NCI-H345 (cell line): ENCODE measurements at regions not wholly inside any gene's neighbourhood (a gene's known extent, or its start where the extent isn't known, plus 50 kb on each side); places are given as distances from the start of the nearest gene placed in this dataset.
A peak's percentile ranks its signal among the peaks of the same experiment; 100 is the strongest.

Source experiments
- DNase-seq: peaks from one replicate; lab custom pipeline; 2025; lab: John Stamatoyannopoulos, UW

DNA sequence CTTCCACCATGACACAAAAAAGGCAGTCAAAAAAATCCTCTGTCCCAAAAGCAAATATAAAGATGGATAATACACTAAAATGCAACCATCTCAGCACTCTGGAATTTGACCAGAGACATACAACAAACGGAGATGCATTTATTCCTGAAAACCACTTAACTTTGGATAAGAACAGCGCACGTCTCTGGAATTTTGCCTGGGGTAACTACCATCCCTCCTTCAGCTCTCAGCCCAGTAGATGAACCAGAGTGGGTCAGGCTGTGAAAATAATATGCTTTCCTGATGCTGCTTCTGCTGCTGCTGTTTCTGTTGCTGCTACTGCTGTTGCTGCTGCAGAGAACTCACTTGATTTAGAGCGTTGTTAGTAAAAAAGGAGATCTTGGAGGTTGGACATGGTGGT, 133.8 kb upstream of the ACVR2A start:
- DNase-seq, result no peak

DNA sequence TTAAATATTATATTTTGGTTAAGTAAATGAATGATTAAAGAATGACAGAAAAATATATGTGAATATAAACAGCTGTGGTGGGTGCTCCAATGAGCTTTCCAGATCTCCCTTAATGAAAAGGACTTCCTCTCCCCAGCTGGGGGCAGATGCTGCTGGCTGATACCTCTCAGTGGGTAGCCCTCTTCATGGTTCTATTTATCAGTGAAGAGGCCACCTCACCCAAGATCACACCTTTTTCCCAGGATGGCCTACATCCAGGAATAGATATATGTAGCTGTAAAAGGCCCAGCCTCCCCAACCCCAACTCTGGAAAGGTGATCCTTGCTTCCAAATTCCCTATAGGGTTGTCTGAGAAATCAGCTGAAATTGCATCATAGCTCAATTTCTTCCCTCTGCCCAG, 135.2 kb upstream of the ACVR2A start:
- DNase-seq, result peak; percentile 69

GRCh38 chr2:147703171-147703570, 141.7 kb upstream of the ACVR2A start:
- DNase-seq, result no peak

DNA sequence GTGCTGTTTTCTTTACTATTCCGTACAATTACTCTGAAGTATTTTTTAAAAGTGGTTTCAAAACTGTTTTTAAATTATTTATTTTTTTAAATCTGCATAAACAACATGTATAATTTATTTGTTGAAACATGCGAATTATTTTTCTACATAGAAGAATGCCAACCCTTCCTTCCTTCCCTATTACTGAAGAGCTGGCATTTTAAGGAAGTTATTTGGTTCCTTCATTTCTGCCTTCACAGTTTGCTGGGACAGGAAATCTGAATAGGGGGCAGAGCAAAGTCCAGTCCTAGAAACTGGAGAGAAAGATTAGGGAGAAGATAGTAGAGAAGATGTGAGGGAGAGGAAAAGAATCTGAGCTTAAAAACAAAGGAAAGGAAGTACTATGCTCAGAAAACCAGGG, 146.7 kb upstream of the ACVR2A start:
- DNase-seq, result no peak

- no peak for DNase-seq
Observed at GRCh38 chr2:147696426-147696825, 148.4 kb upstream of the ACVR2A start.

DNA sequence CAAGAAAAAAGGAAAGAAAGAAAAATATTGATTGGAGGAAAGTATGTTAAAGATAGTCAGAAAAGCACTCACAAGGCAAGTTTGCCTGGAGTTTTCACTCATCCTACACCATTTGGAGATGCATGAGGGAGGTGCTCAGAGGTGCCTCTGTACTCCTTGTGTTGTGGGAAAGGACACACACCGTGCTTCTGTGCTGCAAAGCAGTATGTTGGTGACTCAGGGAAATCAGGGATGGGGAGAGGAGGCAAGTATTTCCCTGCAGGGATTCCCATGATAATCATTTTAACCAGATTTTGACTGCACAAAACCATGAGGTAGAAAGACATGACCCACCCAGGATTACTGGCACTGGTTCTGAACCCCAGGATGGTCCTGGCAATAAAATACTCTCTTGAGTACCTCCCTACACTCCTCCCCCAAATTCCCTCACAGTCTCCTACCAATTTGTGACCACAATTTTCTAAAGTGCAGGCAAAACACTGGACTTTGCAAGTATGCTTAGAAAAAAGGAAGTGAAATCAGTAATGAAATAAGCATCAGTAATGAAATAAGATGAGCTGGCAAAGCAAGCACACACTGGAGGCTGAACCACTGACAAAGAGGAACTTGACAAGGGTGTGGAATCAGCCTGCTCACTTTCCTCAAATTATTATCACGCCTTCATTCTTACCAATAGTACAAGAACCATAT, 155.5 kb upstream of the ACVR2A start:
- DNase-seq, result no peak

GRCh38 chr2:147688242-147688641, 156.6 kb upstream of the ACVR2A start:
- DNase-seq, result no peak

DNA sequence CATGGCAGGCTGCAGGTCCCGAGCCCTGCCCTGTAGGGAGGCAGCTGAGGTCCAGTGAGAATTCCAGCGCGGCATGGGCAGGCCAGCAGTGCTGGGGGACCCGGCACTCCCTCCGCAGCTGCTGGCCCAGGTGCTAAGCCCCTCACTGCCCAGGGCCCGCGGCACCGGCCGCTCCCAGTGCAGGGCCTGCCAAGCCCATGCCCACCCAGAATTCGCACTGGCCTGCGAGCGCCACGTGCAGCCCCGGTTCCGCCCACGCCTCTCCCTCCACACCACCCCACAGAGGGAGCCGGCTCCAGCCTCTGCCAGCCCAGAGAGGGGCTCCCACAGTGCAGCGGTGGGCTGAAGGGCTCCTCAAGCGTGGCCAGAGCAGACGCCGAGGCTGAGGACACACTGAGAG, 158.5 kb upstream of the ACVR2A start:
- DNase-seq, result no peak

DNA sequence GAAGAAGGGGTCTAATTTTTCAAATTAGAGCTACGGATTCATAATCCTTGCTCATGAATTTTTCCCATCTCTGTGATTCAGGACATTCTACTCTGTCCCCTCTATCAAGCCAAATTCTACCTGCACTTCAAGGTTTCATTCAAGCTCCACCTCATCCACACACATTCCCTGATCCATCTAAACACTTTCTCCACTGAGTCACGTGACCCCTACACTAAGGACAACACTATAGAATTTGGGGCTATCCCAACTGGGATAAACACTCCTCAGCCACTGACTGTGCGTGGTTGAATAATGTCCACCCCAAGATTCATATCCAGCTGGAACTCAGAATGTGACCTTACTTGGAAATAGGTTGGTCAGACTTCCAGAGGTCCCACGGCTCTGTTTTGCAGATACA, 159.9 kb upstream of the ACVR2A start:
- no peak for DNase-seq

DNA sequence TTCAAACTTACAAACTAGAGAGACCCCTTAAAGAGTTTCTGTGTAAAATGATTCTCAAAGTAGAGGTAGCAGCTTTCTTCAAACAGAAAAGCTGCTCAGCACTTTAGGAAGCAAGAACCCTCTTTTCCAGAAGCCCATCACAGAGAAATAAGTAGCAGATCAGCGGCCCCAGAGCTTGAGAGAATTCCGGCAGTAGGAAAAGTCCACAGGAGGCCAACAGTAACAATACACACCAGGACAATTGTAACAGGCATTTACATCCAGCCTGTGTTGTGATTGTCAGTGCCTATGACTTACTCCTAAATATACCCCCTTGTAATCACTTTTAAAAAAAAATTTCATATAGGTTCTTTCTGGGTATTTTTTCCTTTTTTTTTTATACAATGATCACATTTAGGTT, 161.4 kb upstream of the ACVR2A start:
- no peak for DNase-seq

GRCh38 chr2:147681093-147681492, 163.7 kb upstream of the ACVR2A start:
- no peak for DNase-seq

GRCh38 chr2:147679955-147680531, 164.8 kb upstream of the ACVR2A start:
- peak; percentile 68 for DNase-seq

GRCh38 chr2:147679191-147679954, 165.5 kb upstream of the ACVR2A start:
- DNase-seq, result peak; percentile 68

DNA sequence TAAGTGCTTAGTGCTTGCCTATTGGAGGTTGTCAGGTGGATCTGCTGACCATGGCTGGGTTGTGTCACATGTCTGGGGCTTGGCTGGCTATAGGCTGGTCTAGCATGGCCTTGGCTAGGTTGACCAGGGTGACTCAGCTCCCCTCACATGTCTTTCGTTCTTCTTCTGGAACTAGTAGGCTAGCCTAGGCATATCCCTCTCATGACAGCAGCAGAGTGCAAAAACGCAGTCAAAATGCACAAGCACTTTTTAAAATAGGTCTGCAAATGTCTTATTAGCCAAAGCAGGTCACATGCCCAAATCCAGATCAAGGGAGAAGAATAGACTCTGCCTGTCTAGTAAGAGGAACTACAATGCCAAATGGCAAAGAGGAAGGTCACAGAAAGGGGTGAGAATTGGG, 179.7 kb upstream of the ACVR2A start:
- no peak for DNase-seq

GRCh38 chr2:147663962-147664361, 180.9 kb upstream of the ACVR2A start:
- DNase-seq, result no peak

DNA sequence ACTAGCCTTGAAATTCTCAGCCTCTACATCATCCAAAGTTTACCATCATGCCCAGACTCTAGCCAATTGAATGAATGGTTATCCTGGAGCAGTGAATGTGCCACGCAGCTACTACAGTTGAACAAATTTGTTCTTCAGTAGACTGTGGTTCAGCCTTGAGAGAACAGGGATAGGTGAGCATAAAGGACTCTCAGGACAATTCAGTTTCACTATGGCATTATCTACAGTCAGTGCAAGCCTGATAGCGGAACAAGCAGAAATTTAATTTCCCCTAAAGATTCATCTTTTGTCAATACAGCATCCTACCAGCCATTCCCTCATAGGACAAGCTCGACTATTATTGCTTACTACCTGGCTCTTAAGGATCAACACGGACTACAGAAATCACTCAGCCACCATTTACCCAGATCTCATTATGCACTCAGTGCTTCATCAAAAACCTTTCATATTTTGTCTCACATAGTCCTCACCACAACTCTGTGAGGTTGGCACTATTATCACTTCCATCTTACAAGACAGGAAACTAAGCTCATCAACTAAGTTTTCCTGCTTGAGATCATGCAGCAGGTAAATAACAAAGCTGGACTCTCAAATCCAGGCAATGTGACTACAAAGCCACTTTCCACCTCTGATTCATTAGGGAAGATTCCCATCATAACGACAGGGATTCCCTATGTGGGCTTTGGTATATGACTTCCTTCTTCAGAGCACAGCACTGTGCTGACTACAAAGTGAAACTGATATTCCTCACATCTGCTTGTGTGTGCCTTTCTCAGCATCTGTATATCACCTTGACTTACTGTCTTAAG, 181.5 kb upstream of the ACVR2A start:
- no peak for DNase-seq

- no peak for DNase-seq
Observed at GRCh38 chr2:147662221-147662620, 182.6 kb upstream of the ACVR2A start.

GRCh38 chr2:147660680-147661079, 184.1 kb upstream of the ACVR2A start:
- DNase-seq, result no peak

GRCh38 chr2:147659051-147659450, 185.8 kb upstream of the ACVR2A start:
- no peak for DNase-seq

DNA sequence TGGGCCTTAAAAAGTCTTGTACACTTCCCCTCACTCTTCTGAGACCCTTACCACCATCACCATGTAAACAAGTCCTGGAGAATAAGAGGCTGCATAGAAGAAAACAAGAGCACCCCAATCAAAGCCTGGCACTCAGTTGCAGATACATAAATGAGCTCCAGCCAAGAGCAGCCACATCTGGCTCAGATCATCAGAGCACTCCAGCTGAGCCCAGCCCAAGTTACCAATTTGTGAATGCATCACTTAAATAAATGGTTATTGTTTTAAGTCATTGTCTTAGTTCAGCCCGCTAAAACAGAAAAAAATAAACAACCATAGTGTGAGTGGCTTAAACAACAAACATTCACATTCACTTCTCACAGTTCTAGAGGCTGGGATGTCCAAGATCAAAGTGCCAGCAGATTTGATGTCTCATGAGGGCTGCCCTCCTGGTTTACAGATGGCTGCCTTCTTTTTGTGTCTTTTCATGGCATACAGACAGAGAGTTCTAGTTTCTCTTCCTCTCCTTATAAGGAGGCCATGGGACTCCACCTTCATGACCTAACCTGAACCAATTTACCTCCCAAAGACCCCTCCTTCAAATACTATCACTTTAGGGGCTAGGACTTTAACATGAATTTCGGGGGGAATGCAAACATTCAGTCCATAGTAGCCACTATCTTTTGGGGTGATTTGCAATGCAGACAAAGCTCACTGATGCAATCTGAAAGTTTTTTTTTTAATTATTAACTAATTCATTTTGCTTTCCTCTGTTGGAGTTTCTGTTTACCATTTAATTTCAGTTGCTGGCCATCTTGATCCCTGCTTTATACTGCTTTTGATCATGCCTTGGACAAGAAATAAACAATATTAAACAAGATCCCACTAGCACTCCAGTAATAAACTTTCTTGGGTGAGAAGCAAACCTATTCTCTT, 187.5 kb upstream of the ACVR2A start:
- no peak for DNase-seq

DNA sequence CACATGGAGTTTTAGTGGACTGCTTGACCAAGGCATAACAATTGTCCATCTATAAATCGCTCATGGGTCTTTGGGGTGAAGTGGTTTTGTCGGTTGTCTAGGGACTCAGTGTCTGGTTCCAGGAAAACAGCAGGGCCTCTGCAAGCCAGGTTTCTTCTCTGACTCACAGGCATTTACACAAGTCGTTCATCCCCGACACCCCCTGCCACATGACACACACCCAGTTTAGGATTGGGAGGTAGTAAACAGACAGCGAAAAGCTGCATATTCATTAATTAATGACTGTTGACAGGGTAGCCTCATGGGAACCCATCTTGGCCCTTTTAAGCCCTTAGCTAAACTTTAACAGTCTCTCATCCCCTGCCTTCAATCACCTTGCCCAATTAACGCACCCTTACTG, 194.8 kb upstream of the ACVR2A start:
- DNase-seq, result peak; percentile 25
